ENCODE measurements at regions not wholly inside any gene's neighbourhood (a gene's known extent, or its start where the extent isn't known, plus 50 kb on each side); places are given as distances from the start of the nearest gene placed in this dataset.

DNA sequence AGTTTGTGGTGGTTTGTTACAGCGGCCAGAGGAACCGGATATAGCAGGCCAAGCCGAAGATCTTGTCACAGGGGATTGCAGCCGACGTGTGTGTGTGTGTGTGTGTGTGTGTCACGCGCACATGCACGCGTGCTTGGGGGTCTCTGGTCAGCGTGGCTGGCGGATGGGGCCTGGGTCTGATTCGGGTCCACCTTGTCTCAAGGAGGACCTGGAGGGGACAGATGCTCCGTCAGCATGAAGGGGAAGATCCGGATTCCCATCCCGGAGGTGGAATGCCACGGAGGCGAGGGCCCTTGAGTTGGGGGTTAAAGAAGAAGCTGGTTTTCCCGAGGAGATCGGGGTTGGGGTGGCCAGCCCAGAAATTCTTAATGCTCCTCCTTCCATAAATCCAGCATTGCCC lies 1237.8 kb downstream of the BRD1 start:
- TF ChIP-seq POLR2AphosphoS5 (IDR thresholded peaks at IDR 0.05; ENCODE audit: low read depth, low read length) (no peak), TAF1 (IDR thresholded peaks at IDR 0.05; ENCODE audit: low read depth, low read length) (no peak), POLR2A (IDR thresholded peaks at IDR 0.05; ENCODE audit: low read depth, low read length) (no peak), SPI1 (IDR thresholded peaks at IDR 0.05; ENCODE audit: low read depth, low read length) (no peak), PAX5 (IDR thresholded peaks at IDR 0.05; ENCODE audit: insufficient read depth, low read length, severe bottlenecking) (no peak), POU2F2 (IDR thresholded peaks at IDR 0.05; ENCODE audit: low read depth, low read length) (no peak)

Data from GM12891 (cell line).